Trophoblast cell (in vitro differentiated cells and primary cell): ENCODE measurements at regions not wholly inside any gene's neighbourhood (a gene's known extent, or its start where the extent isn't known, plus 50 kb on each side); places are given as distances from the start of the nearest gene placed in this dataset.
"Not testable (repeated sequence)": the region's sequence is repeated elsewhere in the genome, so short reads cannot be mapped to it uniquely, and the experiment has no call there.

Experiments used
- DNase-seq, 2 donors: peaks; one replicate each; pipeline ENCODE4 v3.0.0-alpha.2; 2016
- H2AFZ ChIP-seq: 2 replicates; pipeline ENCODE4 v1.6.1; 2013; ENCODE audit warnings: low read length, moderate library complexity, mild to moderate bottlenecking; ENCODE audit not compliant: insufficient read depth, poor library complexity
- H2AK5ac ChIP-seq: 2 replicates; pipeline ENCODE4 v1.6.1; 2013; ENCODE audit warnings: mild to moderate bottlenecking, low read length
- H2BK120ac ChIP-seq: 2 replicates; pipeline ENCODE4 v1.6.1; 2013; ENCODE audit warnings: low read length, mild to moderate bottlenecking, moderate library complexity; ENCODE audit not compliant: insufficient read depth, poor library complexity
- H2BK12ac ChIP-seq: 2 replicates; pipeline ENCODE4 v1.6.1; 2013; ENCODE audit warnings: mild to moderate bottlenecking, low read length, moderate library complexity
- H2BK5ac ChIP-seq: 2 replicates; pipeline ENCODE4 v1.6.1; 2013; ENCODE audit warnings: low read length, low read depth, moderate library complexity, mild to moderate bottlenecking; ENCODE audit not compliant: poor library complexity
- H3K14ac ChIP-seq: 2 replicates; pipeline ENCODE4 v1.6.1; 2013; ENCODE audit warnings: mild to moderate bottlenecking, low read length
- H3K18ac ChIP-seq: 2 replicates; pipeline ENCODE4 v1.6.1; 2013; ENCODE audit warnings: mild to moderate bottlenecking, low read length
- H3K23ac ChIP-seq: 2 replicates; pipeline ENCODE4 v1.6.1; 2013; ENCODE audit warnings: low read length
- H3K27ac ChIP-seq: 2 replicates; pipeline ENCODE4 v1.5.1; 2013; ENCODE audit warnings: low read depth, mild to moderate bottlenecking, inconsistent platforms, low read length, moderate library complexity
- H3K27me3 ChIP-seq: 2 replicates; pipeline ENCODE4 v1.6.1; 2013; ENCODE audit warnings: inconsistent platforms, mild to moderate bottlenecking, low read length, moderate library complexity; ENCODE audit not compliant: insufficient read depth
- H3K36me3 ChIP-seq, 2 experiments: 1 replicate in 1 of 2; 2 replicates in 1 of 2; pipeline ENCODE4 v1.6.1; 2013; ENCODE audit warnings: low read length in 2 of 2, mild to moderate bottlenecking in 2 of 2, moderate library complexity in 1 of 2; ENCODE audit not compliant: insufficient read depth in 2 of 2, control insufficient read depth in 1 of 2
- H3K4ac ChIP-seq: 2 replicates; pipeline ENCODE4 v1.6.1; 2013; ENCODE audit warnings: low read depth, mild to moderate bottlenecking, low read length, moderate library complexity
- H3K4me1 ChIP-seq, 2 experiments: 1 replicate in 1 of 2; 2 replicates in 1 of 2; pipeline ENCODE4 v1.6.1; 2013; ENCODE audit warnings: low read length in 2 of 2, mild to moderate bottlenecking in 2 of 2, moderate library complexity in 1 of 2; ENCODE audit not compliant: insufficient read depth in 2 of 2, control insufficient read depth in 1 of 2
- H3K4me2 ChIP-seq: 2 replicates; pipeline ENCODE4 v1.6.1; 2013; ENCODE audit warnings: inconsistent platforms, mild to moderate bottlenecking, low read length, moderate library complexity
- H3K4me3 ChIP-seq: 2 replicates; pipeline ENCODE4 v1.5.1; 2013; ENCODE audit warnings: mild to moderate bottlenecking, low read depth, low read length, inconsistent platforms
- H3K79me1 ChIP-seq: one replicate; pipeline ENCODE4 v1.6.1; 2013; ENCODE audit warnings: low read length
- H3K79me2 ChIP-seq: 2 replicates; pipeline ENCODE4 v1.6.1; 2013; ENCODE audit warnings: low read length, mild to moderate bottlenecking; ENCODE audit not compliant: control insufficient read depth, insufficient read depth, poor library complexity
- H3K9ac ChIP-seq: 2 replicates; pipeline ENCODE4 v1.6.1; 2013; ENCODE audit warnings: mild to moderate bottlenecking, low read length
- H3K9me3 ChIP-seq: 2 replicates; pipeline ENCODE4 v1.6.1; 2013; ENCODE audit warnings: low read depth, mild to moderate bottlenecking, control low read depth, inconsistent platforms, low read length; ENCODE audit not compliant: insufficient read depth
- H4K12ac ChIP-seq: 2 replicates; pipeline ENCODE4 v1.6.1; 2013; ENCODE audit warnings: low read depth, mild to moderate bottlenecking, low read length, moderate library complexity
- H4K8ac ChIP-seq: 2 replicates; pipeline ENCODE4 v1.6.1; 2013; ENCODE audit warnings: low read depth, mild to moderate bottlenecking, low read length, moderate library complexity
- H4K91ac ChIP-seq: one replicate; pipeline ENCODE4 v1.6.1; 2013; ENCODE audit warnings: low read depth, mild to moderate bottlenecking, low read length, moderate library complexity
- WGBS: extraction: QIAGEN DNeasy Blood & Tissue Kit; methylation state at CpG from one replicate; pipeline ENCODE4 v1.1.7; 2013; ENCODE audit warnings: missing lambda C conversion rate; ENCODE audit not compliant: insufficient read length, insufficient coverage; ENCODE audit errors: extremely low coverage; 5-methylcytosine and 5-hydroxymethylcytosine counted together

DNA sequence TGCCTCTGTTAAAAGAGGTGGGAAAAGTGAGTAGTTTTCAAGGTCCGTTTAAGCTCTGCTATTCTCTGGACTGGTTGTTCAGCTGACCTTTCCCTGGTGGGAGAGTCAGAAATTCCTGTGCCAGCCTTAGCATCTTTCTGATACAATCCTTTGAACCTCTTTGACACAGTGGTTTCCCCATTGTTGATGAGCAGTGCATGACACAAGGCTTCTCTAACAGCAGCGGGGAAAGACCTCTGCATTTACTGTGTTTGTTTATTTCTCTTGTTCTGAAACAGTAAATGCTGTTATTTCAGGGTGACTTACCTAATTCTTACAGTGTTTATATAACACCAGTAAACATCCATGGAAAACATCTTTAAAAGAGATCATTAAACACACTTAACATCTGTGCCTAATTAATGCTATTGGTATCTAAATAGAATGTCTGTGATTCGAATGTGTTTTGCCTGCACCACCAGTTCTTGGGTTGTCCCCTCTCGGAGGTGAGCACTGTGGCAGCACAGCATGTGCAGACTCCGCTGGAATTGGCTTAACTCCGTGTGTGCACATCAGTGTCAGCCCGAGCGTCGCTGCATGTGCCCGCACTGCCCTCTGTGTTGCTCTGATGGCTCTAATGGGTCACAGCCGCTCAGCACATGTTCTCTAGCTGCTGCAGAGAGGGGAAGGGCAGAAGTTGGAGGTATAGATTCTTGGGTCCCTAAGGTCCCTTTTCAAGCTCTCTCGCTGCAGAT is 104.3 kb downstream of the TBC1D26 start:
- not testable (repeated sequence) for DNase-seq, H3K4me1 ChIP-seq, H4K8ac ChIP-seq, H2BK120ac ChIP-seq, H4K12ac ChIP-seq, H3K23ac ChIP-seq, H2BK12ac ChIP-seq, H3K9me3 ChIP-seq, H2AK5ac ChIP-seq, H3K79me1 ChIP-seq, H2BK5ac ChIP-seq, H3K9ac ChIP-seq, H2AFZ ChIP-seq, H3K79me2 ChIP-seq, H3K4ac ChIP-seq, H3K4me2 ChIP-seq, H3K36me3 ChIP-seq, H3K27me3 ChIP-seq, H4K91ac ChIP-seq, H3K27ac ChIP-seq, H3K4me3 ChIP-seq, H3K18ac ChIP-seq, H3K14ac ChIP-seq
- WGBS = no CpG with 5 or more reads among the region's 12 CpGs

DNA sequence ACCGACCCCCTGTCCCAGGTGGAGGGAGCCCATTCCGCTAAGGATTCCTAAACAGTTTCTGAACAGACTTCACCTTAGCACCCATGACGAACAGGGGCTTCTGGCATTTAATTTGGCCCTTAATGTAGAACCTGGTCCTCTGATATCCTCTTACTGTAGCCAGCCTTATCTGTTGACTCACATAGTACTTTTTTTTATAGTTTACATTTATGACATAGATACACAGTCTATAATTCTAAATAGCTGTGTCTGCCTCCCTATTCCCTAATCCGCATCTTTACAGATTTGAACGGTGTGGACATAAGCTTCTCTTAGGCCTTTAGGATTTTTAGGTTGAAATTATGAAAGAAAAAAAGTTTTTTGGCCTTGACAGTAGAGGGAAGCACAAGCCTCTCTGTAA is 104.9 kb downstream of the TBC1D26 start:
- not testable (repeated sequence) for H3K4me1 ChIP-seq, H3K4me3 ChIP-seq, H3K27ac ChIP-seq, H3K4ac ChIP-seq, H3K4me2 ChIP-seq, H2BK12ac ChIP-seq, H2BK5ac ChIP-seq, H3K18ac ChIP-seq, H4K91ac ChIP-seq, H3K27me3 ChIP-seq, DNase-seq, H3K79me2 ChIP-seq, H3K36me3 ChIP-seq, H3K23ac ChIP-seq, H2BK120ac ChIP-seq, H3K9me3 ChIP-seq, H4K12ac ChIP-seq, H3K14ac ChIP-seq, H3K79me1 ChIP-seq, H4K8ac ChIP-seq, H3K9ac ChIP-seq, H2AK5ac ChIP-seq, H2AFZ ChIP-seq
- WGBS = no CpG with 5 or more reads among the region's 5 CpGs

DNA sequence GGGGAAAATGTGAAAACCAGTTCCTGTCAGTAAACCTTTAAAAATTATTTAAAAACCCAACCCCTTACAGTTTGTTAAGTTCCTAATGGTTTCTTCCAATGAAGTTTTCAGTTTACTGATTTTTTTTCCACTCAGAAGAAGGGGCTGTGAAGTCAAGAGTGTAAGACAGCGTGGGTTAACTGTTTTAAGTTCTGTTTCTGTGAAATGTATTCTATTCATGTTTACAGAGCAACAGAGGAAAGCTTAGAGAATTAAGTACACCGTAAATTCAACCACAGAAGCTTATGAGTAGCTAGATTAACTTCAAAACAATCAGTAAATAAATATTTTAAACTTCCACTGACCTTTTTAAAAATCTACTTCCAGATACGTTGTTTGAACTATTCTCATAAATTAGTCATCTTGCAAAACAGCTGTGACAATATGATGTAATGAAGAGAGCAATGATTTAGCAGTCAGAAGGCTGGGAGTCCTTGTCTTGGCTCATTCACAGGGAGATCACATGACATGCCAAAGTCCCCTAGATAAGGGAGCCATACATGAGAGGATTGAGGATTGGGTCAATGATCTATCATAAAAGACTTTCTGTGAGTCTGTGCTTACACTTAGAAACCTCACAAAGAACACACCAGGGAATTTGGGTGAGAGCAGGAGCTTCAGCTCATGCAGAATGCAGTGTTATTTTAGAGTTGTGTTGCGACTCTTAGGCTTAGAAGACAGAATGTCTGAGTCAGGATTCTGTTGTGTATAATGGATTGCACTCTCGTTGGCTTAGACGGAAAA is 97.3 kb upstream of the ADORA2B start:
- not testable (repeated sequence) for H3K14ac ChIP-seq, H3K4me2 ChIP-seq, H4K12ac ChIP-seq, H3K23ac ChIP-seq, H3K27me3 ChIP-seq, H3K9ac ChIP-seq, H3K4ac ChIP-seq, H2AK5ac ChIP-seq, H2BK12ac ChIP-seq, H3K4me3 ChIP-seq, H3K79me1 ChIP-seq, H3K18ac ChIP-seq, H3K79me2 ChIP-seq, H3K9me3 ChIP-seq, H4K8ac ChIP-seq, H3K36me3 ChIP-seq, DNase-seq, H4K91ac ChIP-seq, H2BK5ac ChIP-seq, H2BK120ac ChIP-seq, H2AFZ ChIP-seq, H3K27ac ChIP-seq, H3K4me1 ChIP-seq
- WGBS = no CpG with 5 or more reads among the region's 6 CpGs

DNA sequence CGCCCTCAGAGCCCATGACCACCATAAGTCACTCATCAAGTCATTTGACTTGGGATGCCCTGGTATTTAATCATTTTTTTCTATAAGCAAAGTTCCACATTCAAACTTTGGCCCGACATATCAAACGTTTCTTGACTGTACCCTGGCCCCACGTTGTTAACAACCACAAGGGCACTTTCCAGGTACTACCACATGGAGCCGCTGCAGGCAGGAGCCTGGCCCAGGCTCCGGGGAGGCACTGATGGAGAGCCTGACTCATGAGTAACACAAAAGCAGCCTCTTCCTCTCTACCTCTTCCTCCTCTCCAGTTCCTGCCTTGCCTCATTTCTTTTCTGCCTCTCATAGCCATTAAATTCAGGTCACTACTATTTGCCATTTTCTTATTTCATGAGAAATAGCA is 95.9 kb upstream of the ADORA2B start:
- not testable (repeated sequence) for H3K23ac ChIP-seq, H2BK120ac ChIP-seq, H3K79me1 ChIP-seq, H3K27me3 ChIP-seq, H2AFZ ChIP-seq, H3K9ac ChIP-seq, H2BK5ac ChIP-seq, H2BK12ac ChIP-seq, H4K91ac ChIP-seq, H3K4me2 ChIP-seq, H3K4me1 ChIP-seq, H3K27ac ChIP-seq, H3K14ac ChIP-seq, H3K36me3 ChIP-seq, H3K4me3 ChIP-seq, H4K12ac ChIP-seq, H3K4ac ChIP-seq, H3K79me2 ChIP-seq, H3K9me3 ChIP-seq, H3K18ac ChIP-seq, H4K8ac ChIP-seq, H2AK5ac ChIP-seq
- whole genome bisulfite sequencing = no CpG with 5 or more reads among the region's 6 CpGs
- DNase-seq = peak; percentile 43 to 52
